ENCODE measurements at regions not wholly inside any gene's neighbourhood (a gene's known extent, or its start where the extent isn't known, plus 50 kb on each side); places are given as distances from the start of the nearest gene placed in this dataset.
"Not testable (repeated sequence)": the region's sequence is repeated elsewhere in the genome, so short reads cannot be mapped to it uniquely, and the experiment has no call there.

GRCh38 chr2:4988444-4988843 lies 703.7 kb upstream of the SOX11 start:
- DNase-seq (ENCODE audit: low read depth): not testable (repeated sequence)

DNA sequence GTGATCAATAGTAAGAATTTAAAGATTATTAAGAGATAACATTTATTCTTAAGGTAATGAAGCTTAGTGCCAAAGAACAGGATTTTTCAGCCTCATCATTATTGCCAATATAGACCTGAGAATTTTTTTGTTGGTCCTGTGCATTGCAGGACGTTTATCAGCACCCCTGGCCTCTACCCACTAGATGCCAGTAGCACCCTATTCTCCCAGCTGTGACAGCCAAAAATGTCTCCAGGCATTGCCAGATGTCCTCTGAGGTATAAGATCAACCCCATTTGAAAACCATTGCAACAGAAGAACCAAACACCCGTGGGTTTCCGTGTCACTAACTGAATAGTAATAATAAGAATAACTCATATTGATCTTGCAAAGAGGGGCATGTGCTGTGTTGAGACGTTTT lies 700.0 kb upstream of the SOX11 start:
- no peak for DNase-seq (ENCODE audit: low read depth)

GRCh38 chr2:4995466-4995865 lies 696.7 kb upstream of the SOX11 start:
- no peak for DNase-seq (ENCODE audit: low read depth)

DNA sequence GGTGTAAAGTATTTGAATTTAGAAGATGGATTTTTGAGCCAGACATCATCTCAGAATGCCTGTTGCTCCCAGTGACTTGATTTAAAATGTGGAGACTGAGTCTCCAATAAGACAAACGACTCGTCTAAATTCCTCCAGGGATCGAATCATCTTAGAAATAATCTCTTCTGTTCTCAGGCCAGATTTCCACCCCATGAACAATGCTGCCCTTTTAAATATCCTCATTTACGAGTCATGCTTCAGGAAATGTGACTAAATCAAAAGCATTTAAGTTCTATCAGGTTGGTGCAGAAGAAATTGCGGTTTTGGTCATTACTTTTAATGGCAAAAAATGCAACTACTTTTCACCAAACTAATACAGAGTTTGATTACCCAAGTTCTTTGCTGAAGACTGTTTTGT lies 684.6 kb upstream of the SOX11 start:
- DNase-seq (ENCODE audit: low read depth): no peak

DNA sequence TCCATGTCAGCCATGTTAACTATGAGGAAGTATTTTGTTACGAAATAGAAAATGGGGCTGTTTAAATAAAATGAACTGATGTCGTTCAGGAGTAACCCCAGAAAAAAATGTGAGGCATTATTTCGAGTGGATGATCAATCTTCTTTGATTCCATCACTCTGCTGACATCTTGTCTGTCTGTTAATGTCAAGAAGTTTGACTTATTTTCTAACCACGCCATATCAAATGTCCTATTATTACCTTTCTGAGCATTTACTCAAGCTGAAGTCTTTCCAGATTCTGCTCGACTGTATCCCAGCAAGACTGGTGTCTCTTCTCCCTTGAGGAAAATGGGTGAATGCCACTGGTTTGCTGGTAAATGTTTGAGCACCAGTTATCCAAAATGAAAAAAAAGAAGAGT lies 672.9 kb upstream of the SOX11 start:
- DNase-seq (ENCODE audit: low read depth): no peak

GRCh38 chr2:5020116-5020875 lies 671.9 kb upstream of the SOX11 start:
- no peak for DNase-seq (ENCODE audit: low read depth)

DNA sequence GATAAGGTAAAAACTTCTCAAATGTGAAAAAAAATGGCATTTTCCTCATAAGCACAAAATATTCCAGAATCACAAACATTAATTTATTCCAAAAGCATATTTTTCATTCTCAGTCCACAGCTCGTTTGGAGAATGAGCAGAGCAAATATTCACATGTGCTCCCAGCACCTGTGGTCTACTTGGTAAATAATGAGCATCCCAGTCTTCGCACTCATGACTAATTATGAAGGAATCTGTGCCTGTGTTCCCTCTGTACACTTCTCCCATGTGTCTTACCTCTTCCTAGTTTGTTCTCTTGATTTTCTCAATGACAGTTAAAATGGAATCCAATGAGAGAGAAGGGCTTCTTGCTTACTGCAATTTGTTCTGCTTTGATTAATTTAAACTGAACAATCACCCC lies 671.0 kb upstream of the SOX11 start:
- DNase-seq (ENCODE audit: low read depth): no peak

DNA sequence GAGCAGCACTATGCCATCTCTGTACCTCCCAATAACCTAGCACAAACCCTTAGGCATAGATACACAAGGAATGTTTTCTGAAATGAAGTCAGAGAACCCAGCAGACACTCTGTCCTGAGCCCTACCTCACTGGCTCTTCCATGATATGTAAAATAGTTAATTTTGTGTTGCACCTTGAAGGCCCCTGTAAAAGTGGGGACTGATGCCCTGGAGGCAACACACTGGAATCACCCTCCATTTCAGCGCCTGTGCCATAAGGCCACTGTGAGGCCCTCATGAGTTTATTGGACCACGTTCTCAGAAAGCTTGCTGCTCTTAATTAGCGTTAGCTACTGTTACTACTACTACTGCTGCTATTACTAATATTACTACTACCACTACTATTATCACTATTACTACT lies 670.1 kb upstream of the SOX11 start:
- DNase-seq (ENCODE audit: low read depth): no peak

- not testable (repeated sequence) for DNase-seq (ENCODE audit: low read depth)
Measured at GRCh38 chr2:5022708-5023635, 669.2 kb upstream of the SOX11 start.

DNA sequence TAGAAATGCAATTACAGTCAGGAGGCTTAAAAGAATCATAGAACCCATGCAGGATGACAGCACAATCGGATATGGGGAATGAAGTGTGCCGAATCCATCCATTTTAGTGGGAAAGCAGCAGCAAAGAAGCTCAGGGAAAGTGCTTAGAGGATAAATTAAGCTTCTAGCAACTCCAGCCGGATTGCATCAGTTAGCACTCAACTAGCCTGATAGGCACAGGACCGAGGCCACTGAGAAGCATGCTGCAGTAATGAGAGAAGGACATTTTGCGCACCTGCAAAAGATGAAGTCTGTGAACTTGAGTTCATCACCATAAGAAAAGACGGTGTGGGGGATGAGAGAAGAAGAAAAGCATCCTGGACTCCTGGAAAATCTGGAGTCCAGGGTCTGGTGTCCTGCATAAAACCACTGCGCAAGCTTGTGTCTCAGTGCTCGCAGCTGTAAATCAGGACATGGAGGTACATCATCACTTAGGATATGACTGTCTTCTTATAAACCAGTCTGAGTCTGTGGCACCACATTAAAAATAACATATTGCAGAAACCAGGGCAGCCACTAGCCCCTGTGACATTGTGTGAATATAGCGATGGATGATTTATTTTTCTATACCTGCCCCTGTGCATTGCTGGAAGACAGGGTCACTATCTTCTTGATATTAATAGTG lies 665.5 kb upstream of the SOX11 start:
- no peak for DNase-seq (ENCODE audit: low read depth)

DNA sequence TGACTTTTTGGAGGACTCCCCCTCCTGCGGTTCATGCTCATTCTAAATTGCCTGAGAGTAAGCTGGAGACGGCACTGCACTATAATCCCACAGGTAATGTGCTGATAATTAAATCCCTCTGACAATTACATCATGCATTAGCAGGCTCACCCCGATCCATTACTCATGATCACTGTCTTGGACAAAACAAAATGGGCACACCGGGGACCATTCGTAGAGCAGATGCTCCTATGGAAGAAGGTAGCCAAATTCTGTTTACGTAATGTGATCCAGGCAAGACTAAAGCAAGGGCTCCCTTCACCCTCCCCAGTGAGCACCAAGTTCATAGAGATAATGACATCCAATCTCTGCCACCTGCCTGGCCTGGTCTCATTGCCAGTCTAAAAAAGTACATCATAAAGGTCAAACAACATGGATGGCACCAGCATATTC lies 657.1 kb upstream of the SOX11 start:
- no peak for DNase-seq (ENCODE audit: low read depth)

DNA sequence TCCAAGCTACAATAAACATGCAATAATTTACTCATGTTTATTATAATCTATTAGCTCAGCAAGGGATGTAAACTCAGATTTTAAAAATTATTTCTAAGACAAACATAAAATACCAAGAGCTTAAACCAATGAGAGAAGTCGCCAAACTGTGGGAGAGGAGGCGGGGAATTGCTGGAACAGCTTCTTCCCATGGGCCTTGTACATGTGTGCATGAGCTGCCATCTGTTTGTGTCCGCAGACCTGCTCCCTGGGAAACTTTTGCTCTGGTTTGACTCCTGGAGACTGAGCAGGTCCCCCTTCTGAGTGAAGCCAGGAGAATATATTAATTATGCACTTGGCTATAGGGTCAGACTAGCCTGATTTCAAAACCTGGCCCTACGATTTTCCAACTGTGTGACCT lies 655.9 kb upstream of the SOX11 start:
- DNase-seq (ENCODE audit: low read depth): no peak

GRCh38 chr2:5039241-5039975 lies 652.8 kb upstream of the SOX11 start:
- DNase-seq (ENCODE audit: low read depth): no peak

GRCh38 chr2:5040571-5040970 lies 651.6 kb upstream of the SOX11 start:
- no peak for DNase-seq (ENCODE audit: low read depth)

- DNase-seq (ENCODE audit: low read depth): no peak
Measured at GRCh38 chr2:5041501-5041900, 650.7 kb upstream of the SOX11 start.

DNA sequence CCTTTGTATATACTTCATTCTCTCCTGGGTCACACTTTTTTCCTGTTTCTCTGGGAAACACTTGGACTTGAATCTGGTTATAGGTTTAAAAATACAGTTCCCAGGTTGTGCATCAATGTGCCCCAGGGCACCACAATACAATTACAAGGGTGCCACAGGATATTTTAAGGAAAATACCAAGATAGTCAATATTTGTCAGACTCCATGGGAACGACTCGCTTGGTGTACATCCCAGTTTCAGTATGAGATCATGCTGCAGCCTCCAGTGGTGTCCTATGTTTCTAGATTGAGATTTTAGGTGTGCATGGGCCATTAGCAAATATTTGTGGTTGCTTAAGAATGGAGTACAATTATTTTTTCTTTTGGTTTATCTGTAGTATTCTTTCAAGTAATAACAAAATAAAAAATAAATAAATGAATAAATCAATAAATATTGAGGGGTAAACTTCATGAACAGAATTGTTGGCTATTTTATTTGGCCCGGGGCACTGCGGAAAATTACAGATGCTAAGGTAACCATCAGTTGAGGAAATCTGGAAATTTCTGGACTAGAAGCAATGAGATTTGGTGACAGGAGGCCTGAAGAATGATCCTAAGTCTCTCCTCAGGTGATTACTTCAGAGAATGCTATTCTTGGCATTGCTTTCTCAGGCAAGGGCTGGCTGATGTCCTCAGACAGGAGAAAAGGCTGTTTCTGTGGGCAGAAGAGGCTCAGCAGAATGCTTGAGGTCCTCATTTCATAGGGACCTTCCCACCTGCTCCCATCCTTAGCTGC lies 649.3 kb upstream of the SOX11 start:
- no peak for DNase-seq (ENCODE audit: low read depth)

DNA sequence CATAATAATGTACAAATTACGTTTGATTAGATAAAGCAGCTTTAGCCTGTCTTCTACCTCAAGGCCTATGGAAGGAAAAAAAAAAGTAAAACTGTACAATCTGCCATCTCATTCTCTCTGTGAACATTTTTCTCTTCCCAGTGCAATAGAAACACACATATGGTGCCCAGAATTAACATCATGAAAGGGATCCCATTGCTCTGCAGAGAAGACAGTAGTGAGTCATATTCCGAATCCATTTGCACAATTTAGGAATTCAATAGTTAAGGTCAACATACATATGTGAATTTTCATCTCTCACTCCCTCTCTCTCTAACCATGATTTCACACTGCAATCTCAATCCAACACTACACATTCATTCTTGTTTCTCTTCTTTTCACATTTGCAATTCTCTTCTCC lies 640.9 kb upstream of the SOX11 start:
- DNase-seq (ENCODE audit: low read depth): no peak

GRCh38 chr2:5052905-5053304 lies 639.3 kb upstream of the SOX11 start:
- no peak for DNase-seq (ENCODE audit: low read depth)

GRCh38 chr2:5057891-5058351 lies 634.3 kb upstream of the SOX11 start:
- no peak for DNase-seq (ENCODE audit: low read depth)

DNA sequence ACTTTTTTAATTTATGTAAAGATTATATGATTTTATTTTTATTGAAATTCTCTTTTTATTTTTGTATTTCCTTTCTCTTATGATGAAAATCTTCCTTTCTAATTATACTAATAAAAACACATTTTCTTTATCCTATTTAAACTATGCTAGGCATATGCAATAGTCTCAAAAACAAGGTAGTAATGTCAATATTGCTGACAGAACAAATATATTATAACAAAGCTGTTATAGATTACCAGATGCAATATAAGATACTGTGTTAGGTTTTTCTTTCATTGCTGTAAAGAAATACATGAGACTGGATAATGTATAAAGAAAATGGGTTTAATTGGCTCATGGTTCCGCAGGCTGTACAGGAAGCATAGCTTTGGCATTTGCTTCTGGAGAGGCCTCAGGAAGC lies 631.2 kb upstream of the SOX11 start:
- DNase-seq (ENCODE audit: low read depth): no peak

DNA sequence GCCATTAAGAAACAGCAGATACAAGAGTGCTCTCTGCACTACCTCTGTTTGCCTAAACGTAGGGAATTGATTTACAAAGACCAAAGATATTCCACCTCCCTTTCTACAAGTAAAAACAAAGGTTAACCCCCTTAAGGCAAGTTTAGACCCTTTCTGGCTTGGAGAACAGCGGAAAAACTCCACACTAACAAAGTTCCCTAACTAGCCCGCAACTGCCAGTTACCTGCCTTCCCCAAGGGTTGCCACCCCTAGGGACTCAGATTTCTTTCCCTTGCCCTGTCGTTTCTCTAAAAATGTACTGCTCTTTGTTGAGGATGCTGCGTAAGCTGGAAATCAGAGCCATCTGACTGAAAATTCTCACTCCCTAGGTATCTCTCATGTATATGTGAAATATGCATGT lies 627.5 kb upstream of the SOX11 start:
- no peak for DNase-seq (ENCODE audit: low read depth)
